ENCODE measurements at regions not wholly inside any gene's neighbourhood (a gene's known extent, or its start where the extent isn't known, plus 50 kb on each side); places are given as distances from the start of the nearest gene placed in this dataset.
"Not testable (repeated sequence)": the region's sequence is repeated elsewhere in the genome, so short reads cannot be mapped to it uniquely, and the experiment has no call there.

DNA sequence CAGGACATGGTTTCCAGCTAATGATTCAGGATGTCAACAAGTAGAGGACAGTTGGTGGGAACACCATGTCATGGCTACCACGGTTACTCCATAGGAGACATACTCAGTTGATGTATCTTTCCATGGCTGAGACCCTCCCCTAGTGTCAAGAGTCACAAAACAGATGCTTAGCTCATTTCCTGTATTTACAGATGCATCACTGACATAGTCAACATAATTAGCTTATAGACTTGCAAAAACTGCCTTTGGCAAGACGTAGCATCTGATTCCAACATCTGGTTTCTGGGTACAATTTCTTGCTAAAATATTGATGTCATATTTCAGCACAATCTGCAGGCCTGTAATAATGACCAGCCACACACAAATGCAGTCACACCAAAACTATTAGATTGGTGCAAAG lies 550.3 kb downstream of the FAM181B start:
- Histone ChIP-seq H4K20me1 (ENCODE audit: insufficient read depth, low read length) (no peaks in the 10 kb centered on the region), H4K91ac (ENCODE audit: insufficient read depth, low read depth, low read length) (no peak overlapping the region), H3K79me1 (ENCODE audit: low read depth in 1 of 2, low read length in 2 of 2) (no peaks in the 10 kb centered on the region), H3K4ac (ENCODE audit: low read depth, low read length) (no peak overlapping the region), H3K18ac (ENCODE audit: low read depth, low read length) (no peak overlapping the region), H4K5ac (ENCODE audit: low read depth, low read length) (no peak overlapping the region), H3K9me3 (ENCODE audit: control insufficient read depth, insufficient read depth, low read length) (no peaks in the 10 kb centered on the region), H2AK9ac (replicated peaks; ENCODE audit: low read depth, low read length, poor library complexity) (no peak overlapping the region), H2BK15ac (ENCODE audit: low read depth, low read length) (no peak overlapping the region), H3K56ac (ENCODE audit: extremely low read depth, insufficient read depth, low read length) (no peak overlapping the region), H3K9me1 (ENCODE audit: insufficient read depth, low read length) (no peaks in the 10 kb centered on the region), H3K9ac (ENCODE audit: low read depth, low read length) (no peak overlapping the region), H3K4me2 (ENCODE audit: low read depth, low read length) (no peak overlapping the region), H2BK20ac (ENCODE audit: low read depth, low read length) (no peak overlapping the region), H2AK5ac (ENCODE audit: low read depth, low read length) (no peak overlapping the region), H3K36me3 (ENCODE audit: control insufficient read depth, insufficient read depth, low read length) (no peaks in the 10 kb centered on the region), H2BK120ac (ENCODE audit: low read depth, low read length) (no peak overlapping the region), H3K27ac (ENCODE audit: insufficient read depth, low read length) (no peak overlapping the region), H3K4me1 (ENCODE audit: control insufficient read depth, insufficient read depth, low read length) (no peaks in the 10 kb centered on the region), H3K14ac (replicated peaks; ENCODE audit: low read depth, low read length) (no peak overlapping the region), H3K4me3 (ENCODE audit: insufficient read depth, low read depth, low read length) (no peak overlapping the region), H4K8ac (ENCODE audit: low read depth in 2 of 2, low read length in 2 of 2) (no peak overlapping the region), H3K27me3 (ENCODE audit: control insufficient read depth, insufficient read depth, low read length) (no peaks in the 10 kb centered on the region), H2BK5ac (ENCODE audit: low read depth, low read length, poor library complexity, severe bottlenecking) (no peak overlapping the region), H3K23ac (ENCODE audit: low read depth, low read length) (no peak overlapping the region), H2AFZ (replicated peaks; ENCODE audit: low read length, poor library complexity) (no peak overlapping the region)
- intact Hi-C loops (cut with micrococcal nuclease): no loop called here
- TF ChIP-seq, protein P1, sequence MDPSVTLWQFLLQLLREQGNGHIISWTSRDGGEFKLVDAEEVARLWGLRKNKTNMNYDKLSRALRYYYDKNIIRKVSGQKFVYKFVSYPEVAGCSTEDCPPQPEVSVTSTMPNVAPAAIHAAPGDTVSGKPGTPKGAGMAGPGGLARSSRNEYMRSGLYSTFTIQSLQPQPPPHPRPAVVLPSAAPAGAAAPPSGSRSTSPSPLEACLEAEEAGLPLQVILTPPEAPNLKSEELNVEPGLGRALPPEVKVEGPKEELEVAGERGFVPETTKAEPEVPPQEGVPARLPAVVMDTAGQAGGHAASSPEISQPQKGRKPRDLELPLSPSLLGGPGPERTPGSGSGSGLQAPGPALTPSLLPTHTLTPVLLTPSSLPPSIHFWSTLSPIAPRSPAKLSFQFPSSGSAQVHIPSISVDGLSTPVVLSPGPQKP (IDR thresholded peaks at IDR 0.05; ENCODE audit: borderline replicate concordance, low read depth, low read length): no peak
- TF ChIP-seq RCOR1 (IDR thresholded peaks at IDR 0.05; ENCODE audit: insufficient replicate concordance, low read length) (no peak), RFX5 (IDR thresholded peaks at IDR 0.05; ENCODE audit: low read depth, low read length) (no peak), CHD1 (IDR thresholded peaks at IDR 0.05; ENCODE audit: low read depth, low read length) (no peak), MXI1 (IDR thresholded peaks at IDR 0.05; ENCODE audit: borderline replicate concordance, low read depth, low read length) (no peak)
- DNase-seq (no peak), ATAC-seq (ENCODE audit: low read depth) (no peak)
- no TSS peak for BruUV-seq (replicated peaks)
- dilution Hi-C loops (cut with HindIII; ENCODE audit: low sequenced_read_pairs, unreplicated experiment): no loop called here
- WGBS, 2 experiments (ENCODE audit: extremely low coverage in 2 of 2, insufficient read length in 1 of 2): 14% methylated on average over 1 of the region's 2 CpGs; no CpG with 5 or more reads in 1 of the 2 experiments
- in situ Hi-C loops (cut with MboI; ENCODE audit: low sequenced_read_pairs): no loop called here
- ChIA-PET CTCF (interaction anchor here (0.5 kb wide), 1 partner anchor 536 kb away, joined by 3 read pairs; no protein-coding TSS in a partner anchor), POLR2A (ENCODE audit: unreplicated experiment) (interaction anchor here (0.5 kb wide), 1 partner anchor 198 kb away, joined by 7 read pairs; no protein-coding TSS in a partner anchor)

DNA sequence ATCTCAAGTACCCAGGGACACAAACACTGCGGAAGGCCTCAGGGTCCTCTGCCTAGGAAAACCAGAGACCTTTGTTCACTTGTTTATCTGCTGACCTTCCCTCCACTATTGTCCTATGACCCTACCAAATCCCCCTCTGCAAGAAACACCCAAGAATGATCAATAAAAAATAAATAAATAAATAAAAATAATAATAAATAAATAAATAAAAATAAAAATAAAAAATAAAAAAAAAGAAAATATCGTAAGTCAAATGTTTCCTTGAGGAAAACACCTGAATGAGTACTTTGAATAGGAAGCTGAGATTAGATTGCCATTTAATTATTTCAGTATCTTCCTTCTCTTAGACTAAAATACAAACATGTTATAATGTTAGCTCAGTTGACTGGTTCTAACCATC lies 551.0 kb downstream of the FAM181B start:
- DNase-seq; H3K18ac ChIP-seq (ENCODE audit: low read depth, low read length); H3K4me1 ChIP-seq (ENCODE audit: control insufficient read depth, insufficient read depth, low read length); H3K9me3 ChIP-seq (ENCODE audit: control insufficient read depth, insufficient read depth, low read length); H4K8ac ChIP-seq (ENCODE audit: low read depth in 2 of 2, low read length in 2 of 2); H3K9ac ChIP-seq (ENCODE audit: low read depth, low read length); H4K91ac ChIP-seq (ENCODE audit: insufficient read depth, low read depth, low read length); H3K4me2 ChIP-seq (ENCODE audit: low read depth, low read length); BruUV-seq (replicated peaks); H3K4ac ChIP-seq (ENCODE audit: low read depth, low read length); H2BK15ac ChIP-seq (ENCODE audit: low read depth, low read length); H2BK20ac ChIP-seq (ENCODE audit: low read depth, low read length); H4K20me1 ChIP-seq (ENCODE audit: insufficient read depth, low read length); H2AFZ ChIP-seq (replicated peaks; ENCODE audit: low read length, poor library complexity); H3K79me1 ChIP-seq (ENCODE audit: low read depth in 1 of 2, low read length in 2 of 2); H3K14ac ChIP-seq (replicated peaks; ENCODE audit: low read depth, low read length); H2BK5ac ChIP-seq (ENCODE audit: low read depth, low read length, poor library complexity, severe bottlenecking); intact Hi-C loops (cut with micrococcal nuclease); H2AK5ac ChIP-seq (ENCODE audit: low read depth, low read length); H3K4me3 ChIP-seq (ENCODE audit: insufficient read depth, low read depth, low read length); H3K56ac ChIP-seq (ENCODE audit: extremely low read depth, insufficient read depth, low read length); H3K27ac ChIP-seq (ENCODE audit: insufficient read depth, low read length); in situ Hi-C loops (cut with MboI; ENCODE audit: low sequenced_read_pairs); H4K5ac ChIP-seq (ENCODE audit: low read depth, low read length); H2BK120ac ChIP-seq (ENCODE audit: low read depth, low read length); H3K23ac ChIP-seq (ENCODE audit: low read depth, low read length); H2AK9ac ChIP-seq (replicated peaks; ENCODE audit: low read depth, low read length, poor library complexity); H3K27me3 ChIP-seq (ENCODE audit: control insufficient read depth, insufficient read depth, low read length); H3K36me3 ChIP-seq (ENCODE audit: control insufficient read depth, insufficient read depth, low read length); ATAC-seq (ENCODE audit: low read depth); dilution Hi-C loops (cut with HindIII; ENCODE audit: low sequenced_read_pairs, unreplicated experiment); H3K9me1 ChIP-seq (ENCODE audit: insufficient read depth, low read length): not testable (repeated sequence)
- POLR2A ChIA-PET (ENCODE audit: unreplicated experiment): interaction anchor here (0.5 kb wide), 1 partner anchor 197 kb away, joined by 7 read pairs; no protein-coding TSS in a partner anchor
- CTCF ChIA-PET: interaction anchor here (0.5 kb wide), 1 partner anchor 535 kb away, joined by 3 read pairs; no protein-coding TSS in a partner anchor
- WGBS, 2 experiments (ENCODE audit: extremely low coverage in 2 of 2, insufficient read length in 1 of 2): no CpG with 5 or more reads among the region's 2 CpGs
